Bronchial epithelial cell (primary cell): ENCODE measurements at regions not wholly inside any gene's neighbourhood (a gene's known extent, or its start where the extent isn't known, plus 50 kb on each side); places are given as distances from the start of the nearest gene placed in this dataset.

ENCODE experiments used
- DNase-seq: peaks from one replicate; pipeline ENCODE4 v3.0.0-alpha.2; 2010; ENCODE audit warnings: low read depth
- FAIRE-seq: peaks from 2 replicates; lab custom pipeline; 2011; peaks lifted over from hg19 to GRCh38; lab: Jason Lieb, UNC
- H3K27me3 ChIP-seq: 2 replicates; pipeline ENCODE4 v1.5.1; 2011; ENCODE audit warnings: low read length; ENCODE audit not compliant: control insufficient read depth, insufficient read depth
- H3K36me3 ChIP-seq: 2 replicates; pipeline ENCODE4 v1.5.1; 2011; ENCODE audit warnings: low read length; ENCODE audit not compliant: control insufficient read depth, insufficient read depth
- H3K4me3 ChIP-seq: 2 replicates; pipeline ENCODE4 v1.5.1; 2011; ENCODE audit warnings: mild to moderate bottlenecking, low read depth, low read length, control low read depth
- CTCF ChIP-seq: IDR thresholded peaks from 2 replicates; pipeline ENCODE4 v1.5.1; 2011; ENCODE audit warnings: mild to moderate bottlenecking, moderate library complexity, low read length, control low read depth, inconsistent platforms; ENCODE audit not compliant: insufficient read depth, severe bottlenecking

- H3K27me3 ChIP-seq: no peaks in the 10 kb centered on the region
- no peak for FAIRE-seq
- H3K4me3 ChIP-seq: no peak overlapping the region
- no peak for TF ChIP-seq CTCF
- no peak for DNase-seq
- H3K36me3 ChIP-seq: no peaks in the 10 kb centered on the region
Measured at GRCh38 chr12:42810006-42810405, 220.5 kb upstream of the PRICKLE1 start.

GRCh38 chr12:42809226-42809625, 219.7 kb upstream of the PRICKLE1 start:
- no peak for TF ChIP-seq CTCF
- no peak for DNase-seq
- no peak for FAIRE-seq

GRCh38 chr12:42807766-42808165, 218.2 kb upstream of the PRICKLE1 start:
- Histone ChIP-seq H3K27me3 (no peaks in the 10 kb centered on the region), H3K4me3 (no peak overlapping the region), H3K36me3 (no peaks in the 10 kb centered on the region)
- no peak for DNase-seq
- TF ChIP-seq CTCF: no peak
- FAIRE-seq: no peak

More at GRCh38 chr12:42809226-42809625, 219.7 kb upstream of the PRICKLE1 start:
- Histone ChIP-seq H3K36me3 (no peaks in the 10 kb centered on the region), H3K4me3 (no peak overlapping the region), H3K27me3 (no peaks in the 10 kb centered on the region)

GRCh38 chr12:42807251-42807650, 217.7 kb upstream of the PRICKLE1 start:
- Histone ChIP-seq H3K27me3 (no peaks in the 10 kb centered on the region), H3K4me3 (no peak overlapping the region), H3K36me3 (no peaks in the 10 kb centered on the region)
- no peak for FAIRE-seq
- TF ChIP-seq CTCF: no peak
- DNase-seq: no peak

GRCh38 chr12:42804928-42805327, 215.4 kb upstream of the PRICKLE1 start:
- FAIRE-seq (no peak), DNase-seq (peak; percentile 19)
- no peak overlapping the region for H3K4me3 ChIP-seq
- peak; percentile 19 for TF ChIP-seq CTCF
- H3K27me3 ChIP-seq: no peaks in the 10 kb centered on the region
- H3K36me3 ChIP-seq: no peaks in the 10 kb centered on the region

- FAIRE-seq (no peak), DNase-seq (no peak)
- no peak for TF ChIP-seq CTCF
- Histone ChIP-seq H3K4me3 (no peak overlapping the region), H3K27me3 (no peaks in the 10 kb centered on the region), H3K36me3 (no peaks in the 10 kb centered on the region)
Measured at GRCh38 chr12:42802785-42803189, 213.2 kb upstream of the PRICKLE1 start.
